SJCRH30 (cell line): ENCODE measurements at regions not wholly inside any gene's neighbourhood (a gene's known extent, or its start where the extent isn't known, plus 50 kb on each side); places are given as distances from the start of the nearest gene placed in this dataset.
"Not testable (repeated sequence)": the region's sequence is repeated elsewhere in the genome, so short reads cannot be mapped to it uniquely, and the experiment has no call there.

Experiments
- DNase-seq, 2 experiments: peaks; one replicate each; pipeline ENCODE4 v3.0.0-alpha.2; 2015 to 2020
- H3K27ac ChIP-seq: fragments of 250-450 bp; sonication (Bioruptor Pico); 2 replicates; pipeline ENCODE4 v1.5.1; 2020; ENCODE audit warnings: mild to moderate bottlenecking, moderate library complexity
- H3K27me3 ChIP-seq: fragments of 250-450 bp; sonication (Bioruptor Pico); 2 replicates; pipeline ENCODE4 v1.5.1; 2020; ENCODE audit warnings: mild to moderate bottlenecking, moderate library complexity
- H3K36me3 ChIP-seq: fragments of 250-450 bp; sonication (Bioruptor Pico); 2 replicates; pipeline ENCODE4 v1.5.1; 2020; ENCODE audit warnings: mild to moderate bottlenecking, moderate library complexity
- H3K4me1 ChIP-seq: fragments of 250-450 bp; sonication (Bioruptor Pico); 2 replicates; pipeline ENCODE4 v1.5.1; 2020; ENCODE audit warnings: mild to moderate bottlenecking, moderate library complexity
- H3K4me3 ChIP-seq: fragments of 250-450 bp; sonication (Bioruptor Pico); 2 replicates; pipeline ENCODE4 v1.5.1; 2020; ENCODE audit warnings: mild to moderate bottlenecking, moderate library complexity
- H3K9me3 ChIP-seq: fragments of 250-450 bp; sonication (Bioruptor Pico); replicated peaks from 2 replicates; pipeline ENCODE4 v1.5.1; 2020; ENCODE audit warnings: mild to moderate bottlenecking, moderate library complexity

- peaks cover 16% of the 10 kb centered on the region for H3K4me1 ChIP-seq
- DNase-seq = no peak
- no peak overlapping the region for H3K27ac ChIP-seq
- H3K4me3 ChIP-seq = no peak overlapping the region
- H3K27me3 ChIP-seq = no peaks in the 10 kb centered on the region
- H3K36me3 ChIP-seq = no peaks in the 10 kb centered on the region
- H3K9me3 ChIP-seq = no peaks in the 10 kb centered on the region
Observed at GRCh38 chr5:97488126-97488668, 305.1 kb upstream of the RIOK2 start.

- no peak for DNase-seq
Observed at GRCh38 chr5:97489010-97489840, 306.2 kb upstream of the RIOK2 start.

GRCh38 chr5:97494465-97494864 is 311.4 kb upstream of the RIOK2 start:
- Histone ChIP-seq H3K4me1 (peaks cover 10% of the 10 kb centered on the region), H3K27me3 (no peaks in the 10 kb centered on the region), H3K36me3 (no peaks in the 10 kb centered on the region), H3K9me3 (no peaks in the 10 kb centered on the region), H3K27ac (peak overlapping the region; percentile 42), H3K4me3 (no peak overlapping the region)
- peak in 1 of 2 experiments; percentile 53 for DNase-seq

More at GRCh38 chr5:97489010-97489840, 306.2 kb upstream of the RIOK2 start:
- Histone ChIP-seq H3K27me3 (no peaks in the 10 kb centered on the region), H3K4me3 (no peak overlapping the region), H3K4me1 (peaks cover 22% of the 10 kb centered on the region), H3K9me3 (no peaks in the 10 kb centered on the region), H3K27ac (no peak overlapping the region), H3K36me3 (no peaks in the 10 kb centered on the region)

- Histone ChIP-seq H3K27ac (peak overlapping the region; percentile 42; the same call in 1 of the 2 replicates), H3K27me3 (no peaks in the 10 kb centered on the region), H3K4me1 (peaks cover 10% of the 10 kb centered on the region), H3K9me3 (no peaks in the 10 kb centered on the region), H3K36me3 (no peaks in the 10 kb centered on the region), H3K4me3 (no peak overlapping the region)
- DNase-seq = peak in 1 of 2 experiments; percentile 27
Observed at GRCh38 chr5:97495301-97495700, 312.3 kb upstream of the RIOK2 start.

- no peak overlapping the region for H3K27ac ChIP-seq
Observed at GRCh38 chr5:97496037-97496436, 313.0 kb upstream of the RIOK2 start.

GRCh38 chr5:97498657-97499056 is 315.6 kb upstream of the RIOK2 start:
- Histone ChIP-seq H3K27me3 (no peaks in the 10 kb centered on the region), H3K4me3 (no peak overlapping the region), H3K9me3 (no peaks in the 10 kb centered on the region), H3K36me3 (no peaks in the 10 kb centered on the region), H3K4me1 (peaks cover 9% of the 10 kb centered on the region), H3K27ac (no peak overlapping the region)
- DNase-seq = no peak

More at GRCh38 chr5:97496037-97496436, 313.0 kb upstream of the RIOK2 start:
- DNase-seq = no peak
- H3K9me3 ChIP-seq = no peaks in the 10 kb centered on the region
- H3K4me3 ChIP-seq = no peak overlapping the region
- no peaks in the 10 kb centered on the region for H3K36me3 ChIP-seq
- H3K27me3 ChIP-seq = no peaks in the 10 kb centered on the region
- peaks cover 10% of the 10 kb centered on the region for H3K4me1 ChIP-seq

GRCh38 chr5:97499605-97500004 is 316.6 kb upstream of the RIOK2 start:
- Histone ChIP-seq H3K36me3 (no peaks in the 10 kb centered on the region), H3K9me3 (no peaks in the 10 kb centered on the region), H3K4me1 (peaks cover 3% of the 10 kb centered on the region), H3K27ac (no peak overlapping the region), H3K27me3 (no peaks in the 10 kb centered on the region), H3K4me3 (no peak overlapping the region)
- DNase-seq = no peak

- H3K4me1 ChIP-seq = no peaks in the 10 kb centered on the region; the same call in 1 of the 2 replicates
- no peak for DNase-seq
- no peak overlapping the region for H3K4me3 ChIP-seq
- no peaks in the 10 kb centered on the region for H3K36me3 ChIP-seq
- no peaks in the 10 kb centered on the region for H3K27me3 ChIP-seq
- H3K9me3 ChIP-seq = no peaks in the 10 kb centered on the region
- H3K27ac ChIP-seq = no peak overlapping the region
Observed at GRCh38 chr5:97501286-97501964, 318.4 kb upstream of the RIOK2 start.

GRCh38 chr5:97501965-97502305 is 318.9 kb upstream of the RIOK2 start:
- H3K4me1 ChIP-seq = no peaks in the 10 kb centered on the region; the same call in 1 of the 2 replicates
- no peak overlapping the region for H3K4me3 ChIP-seq
- DNase-seq = no peak
- H3K9me3 ChIP-seq = no peaks in the 10 kb centered on the region
- H3K27ac ChIP-seq = no peak overlapping the region
- H3K36me3 ChIP-seq = no peaks in the 10 kb centered on the region
- no peaks in the 10 kb centered on the region for H3K27me3 ChIP-seq

- Histone ChIP-seq H3K27ac (no peak overlapping the region), H3K27me3 (no peaks in the 10 kb centered on the region), H3K9me3 (no peaks in the 10 kb centered on the region), H3K4me1 (no peaks in the 10 kb centered on the region), H3K4me3 (no peak overlapping the region), H3K36me3 (no peaks in the 10 kb centered on the region)
- DNase-seq = no peak
Observed at GRCh38 chr5:97508864-97509263, 325.8 kb upstream of the RIOK2 start.

- not testable (repeated sequence) for H3K9me3 ChIP-seq, H3K36me3 ChIP-seq, H3K27me3 ChIP-seq, H3K4me1 ChIP-seq, H3K27ac ChIP-seq, DNase-seq, H3K4me3 ChIP-seq
Observed at GRCh38 chr5:97519565-97519964, 336.5 kb upstream of the RIOK2 start.

GRCh38 chr5:97523336-97523735 is 340.3 kb upstream of the RIOK2 start:
- H3K27ac ChIP-seq, H3K36me3 ChIP-seq, H3K4me3 ChIP-seq, H3K4me1 ChIP-seq, H3K9me3 ChIP-seq, DNase-seq, H3K27me3 ChIP-seq: not testable (repeated sequence)

GRCh38 chr5:97525780-97526179 is 342.7 kb upstream of the RIOK2 start:
- Histone ChIP-seq H3K4me1 (peaks cover 16% of the 10 kb centered on the region), H3K27me3 (no peaks in the 10 kb centered on the region), H3K27ac (no peak overlapping the region), H3K36me3 (no peaks in the 10 kb centered on the region), H3K4me3 (no peak overlapping the region), H3K9me3 (no peaks in the 10 kb centered on the region)
- DNase-seq = no peak

- H3K27ac ChIP-seq = peak overlapping the region; percentile 65
- H3K4me3 ChIP-seq = peak overlapping the region; percentile 8; the same call in 1 of the 2 replicates
- peaks cover 16% of the 10 kb centered on the region for H3K4me1 ChIP-seq
- no peaks in the 10 kb centered on the region for H3K36me3 ChIP-seq
- no peaks in the 10 kb centered on the region for H3K9me3 ChIP-seq
- DNase-seq = peak; percentile 62 to 84
- H3K27me3 ChIP-seq = no peaks in the 10 kb centered on the region
Observed at GRCh38 chr5:97528941-97529340, 345.9 kb upstream of the RIOK2 start.

- no peaks in the 10 kb centered on the region for H3K36me3 ChIP-seq
- peaks cover 16% of the 10 kb centered on the region for H3K4me1 ChIP-seq
- DNase-seq = no peak
- H3K27ac ChIP-seq = peak overlapping the region; percentile 65
- H3K9me3 ChIP-seq = no peaks in the 10 kb centered on the region
- no peaks in the 10 kb centered on the region for H3K27me3 ChIP-seq
- H3K4me3 ChIP-seq = peak overlapping the region; percentile 8; the same call in 1 of the 2 replicates
Observed at GRCh38 chr5:97529354-97529985, 346.4 kb upstream of the RIOK2 start.
